HG03354 (cell line): ENCODE measurements at regions not wholly inside any gene's neighbourhood (a gene's known extent, or its start where the extent isn't known, plus 50 kb on each side); places are given as distances from the start of the nearest gene placed in this dataset.

ENCODE experiments used
- ATAC-seq: cut with Tn5 transposase; IDR thresholded peaks from one replicate; pipeline ENCODE4 v1.9.1; 2021; ENCODE audit warnings: mild to moderate bottlenecking; ENCODE audit not compliant: unreplicated experiment, poor library complexity, severe bottlenecking

GRCh38 chr4:122041312-122041711 lies 89.5 kb upstream of the TRPC3 start:
- no peak for ATAC-seq

GRCh38 chr4:122038896-122039295 lies 87.0 kb upstream of the TRPC3 start:
- no peak for ATAC-seq

DNA sequence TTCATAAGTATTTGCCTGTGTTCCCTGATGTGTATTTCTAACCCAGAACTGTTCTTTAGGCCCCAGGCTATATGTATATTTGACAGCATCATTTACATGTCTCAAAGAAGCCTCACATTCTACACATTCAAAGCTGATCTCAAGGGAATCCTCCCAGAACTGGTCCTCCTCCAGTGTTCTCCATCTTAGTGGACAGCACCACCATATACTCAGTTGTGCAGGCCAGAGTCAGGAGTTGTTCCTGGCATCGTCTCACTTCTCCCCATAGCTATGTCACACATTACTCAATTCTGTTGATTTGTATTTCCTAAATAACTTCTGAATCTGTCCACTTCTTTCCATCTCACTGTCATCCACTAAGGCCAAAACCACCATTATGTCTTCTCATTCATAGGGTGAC lies 82.8 kb upstream of the TRPC3 start:
- no peak for ATAC-seq

DNA sequence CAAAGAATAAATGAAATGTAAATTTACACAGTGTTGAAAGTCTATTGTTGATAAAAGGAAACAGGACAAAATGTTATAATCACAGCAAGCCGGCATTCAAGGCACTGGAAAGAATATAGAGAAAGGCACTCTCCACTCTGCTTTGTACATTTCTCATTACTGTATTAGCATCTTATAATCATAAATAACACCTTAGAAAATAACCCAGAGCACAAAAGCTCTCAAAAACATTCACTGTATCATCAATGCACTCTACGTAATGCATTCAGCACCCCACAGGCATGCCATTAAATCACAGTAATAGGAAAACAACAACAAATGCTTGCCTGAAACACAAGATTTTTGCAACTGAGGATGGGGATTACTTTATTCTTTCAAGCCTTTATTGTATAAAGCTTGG lies 75.3 kb upstream of the TRPC3 start:
- no peak for ATAC-seq

GRCh38 chr4:122017296-122017695 lies 65.4 kb upstream of the TRPC3 start:
- no peak for ATAC-seq

DNA sequence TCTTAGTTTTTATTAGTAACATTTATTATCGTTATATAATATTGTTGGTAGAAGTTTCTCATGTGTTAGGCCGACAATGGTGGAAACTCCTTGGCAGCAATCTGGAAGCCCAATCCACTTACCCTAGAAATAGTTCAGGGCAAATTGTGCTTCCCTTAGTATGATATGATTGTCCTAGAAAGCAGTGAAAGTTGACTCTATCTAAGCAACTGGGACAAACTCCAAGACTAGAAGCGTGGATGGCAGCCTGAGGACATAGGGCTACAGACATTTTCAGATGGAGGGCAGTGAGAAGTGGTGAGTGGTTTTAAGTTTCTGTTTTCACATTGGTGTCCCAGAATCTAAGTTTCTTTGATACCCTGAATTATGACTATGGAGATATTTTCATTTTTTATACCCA lies 63.3 kb upstream of the TRPC3 start:
- ATAC-seq, result no peak

- ATAC-seq, result no peak
Observed at GRCh38 chr4:122012735-122013134, 60.9 kb upstream of the TRPC3 start.

GRCh38 chr4:122010610-122011009 lies 58.8 kb upstream of the TRPC3 start:
- ATAC-seq, result no peak

DNA sequence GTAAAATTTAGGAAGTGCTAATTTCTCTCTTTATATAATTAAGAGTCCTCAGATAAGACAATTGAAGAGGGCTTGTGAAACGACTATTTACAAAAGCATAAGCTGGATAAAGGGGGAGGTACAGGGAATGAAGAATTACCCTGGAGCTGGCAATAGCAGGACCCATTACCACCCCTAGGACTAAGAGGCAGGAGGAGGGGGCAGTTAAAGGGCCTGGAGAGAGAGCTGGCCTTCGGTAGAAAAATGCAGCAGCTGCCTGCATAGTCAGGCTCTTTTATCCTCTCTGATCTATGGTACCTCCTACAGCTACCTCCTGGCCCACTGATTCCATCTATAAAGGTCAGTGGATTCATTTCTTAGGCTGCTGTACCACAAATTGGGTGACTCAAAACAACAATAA lies 57.7 kb upstream of the TRPC3 start:
- no peak for ATAC-seq

GRCh38 chr4:122007016-122007415 lies 55.2 kb upstream of the TRPC3 start:
- no peak for ATAC-seq

DNA sequence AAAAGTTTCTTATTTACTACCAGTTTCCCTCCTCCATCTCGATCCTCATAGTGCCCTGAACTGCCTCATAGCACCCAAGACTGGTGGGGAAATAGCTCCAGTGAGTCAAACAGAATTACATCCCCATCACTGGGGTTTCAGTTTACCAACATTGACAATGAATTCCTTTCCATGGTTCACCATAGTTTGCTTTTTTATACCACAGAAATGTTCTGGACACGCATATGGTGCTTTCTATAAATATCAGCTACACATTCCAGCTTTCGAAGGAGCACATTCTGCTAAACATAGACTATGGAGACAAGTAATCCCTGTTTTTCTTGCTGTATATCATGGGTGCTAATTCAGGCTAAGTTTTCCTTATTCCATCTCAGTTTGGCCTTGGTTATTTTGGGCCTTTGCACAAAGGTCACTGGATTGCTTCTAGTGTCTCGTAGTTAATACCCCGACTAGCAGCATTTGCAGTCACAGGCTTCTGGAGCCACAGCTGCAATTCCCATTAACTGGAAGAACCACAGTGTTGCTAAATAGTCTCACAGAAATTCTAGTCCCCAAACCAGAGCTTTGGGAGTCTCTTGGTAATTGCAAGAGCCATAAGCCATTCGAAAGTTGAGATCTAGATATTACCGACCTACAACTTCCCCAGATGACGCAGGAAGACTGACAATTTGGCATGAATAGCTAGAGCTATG lies 53.4 kb upstream of the TRPC3 start:
- no peak for ATAC-seq

DNA sequence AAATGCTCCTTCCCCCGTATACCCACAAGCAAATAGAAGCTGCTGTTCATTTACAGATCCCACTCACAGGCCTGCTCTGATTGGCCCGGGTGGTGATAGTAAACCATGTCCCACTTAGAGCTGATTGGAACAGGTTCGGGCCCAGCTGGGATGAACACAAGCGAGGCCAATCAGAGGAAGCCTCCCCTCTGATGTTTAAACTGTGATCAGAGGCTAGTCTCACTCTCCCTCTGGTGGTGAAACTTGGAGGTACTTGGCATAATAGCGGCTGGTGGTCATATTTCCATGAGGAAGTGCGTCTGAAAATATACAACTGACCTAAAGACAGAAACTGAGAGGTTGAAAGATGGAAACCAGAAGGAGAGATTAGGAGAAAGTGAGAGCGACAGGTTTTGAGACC lies 51.5 kb upstream of the TRPC3 start:
- peak; percentile 95 for ATAC-seq
